Fibroblast of lung (primary cell): ENCODE measurements at regions not wholly inside any gene's neighbourhood (a gene's known extent, or its start where the extent isn't known, plus 50 kb on each side); places are given as distances from the start of the nearest gene placed in this dataset.
A peak's percentile ranks its signal among the peaks of the same experiment; 100 is the strongest.

ENCODE experiments used
- DNase-seq, 2 donors: peaks; one replicate each; pipeline versions ENCODE4 v3.0.0 to v3.0.0-alpha.2; 2010; ENCODE audit warnings: low read depth in 2 of 2
- H2AFZ ChIP-seq: 2 replicates; pipeline ENCODE4 v1.5.1; 2012; ENCODE audit warnings: low read length, control low read depth, inconsistent platforms
- H3K27ac ChIP-seq: 2 replicates; pipeline ENCODE4 v1.5.1; 2011; ENCODE audit warnings: low read length, control low read depth; ENCODE audit not compliant: insufficient read depth
- H3K27me3 ChIP-seq: 2 replicates; pipeline ENCODE4 v1.5.1; 2011; ENCODE audit warnings: mild to moderate bottlenecking, low read length; ENCODE audit not compliant: control insufficient read depth, insufficient read depth
- H3K36me3 ChIP-seq: 2 replicates; pipeline ENCODE4 v1.5.1; 2011; ENCODE audit warnings: low read length; ENCODE audit not compliant: control insufficient read depth, insufficient read depth
- H3K4me1 ChIP-seq: 2 replicates; pipeline ENCODE4 v1.5.1; 2011; ENCODE audit warnings: low read length; ENCODE audit not compliant: control insufficient read depth, insufficient read depth; ENCODE audit errors: extremely low read depth
- H3K4me2 ChIP-seq: 2 replicates; pipeline ENCODE4 v1.5.1; 2011; ENCODE audit warnings: low read length, control low read depth; ENCODE audit not compliant: insufficient read depth; ENCODE audit errors: extremely low read depth
- H3K4me3 ChIP-seq, 4 experiments: fragments of 200-600 bp in 1 of 4; sonication (generic) in 1 of 4; replicated peaks in 1 of 4; 2 replicates each; pipeline ENCODE4 v1.5.1; 2011 to 2016; ENCODE audit warnings: low read length in 4 of 4, low read depth in 3 of 4, mild to moderate bottlenecking in 3 of 4, control low read depth in 2 of 4, inconsistent platforms in 1 of 4, mixed read lengths in 1 of 4; ENCODE audit not compliant: insufficient read depth in 1 of 4; ENCODE audit errors: control extremely low read depth in 1 of 4
- H3K79me2 ChIP-seq: 2 replicates; pipeline ENCODE4 v1.5.1; 2012; ENCODE audit warnings: mild to moderate bottlenecking, low read length, inconsistent platforms; ENCODE audit not compliant: control insufficient read depth, insufficient read depth
- H3K9ac ChIP-seq: 2 replicates; pipeline ENCODE4 v1.5.1; 2011; ENCODE audit warnings: mild to moderate bottlenecking, low read length, control low read depth; ENCODE audit not compliant: insufficient read depth
- H3K9me3 ChIP-seq: 2 replicates; pipeline ENCODE4 v1.5.1; 2012; ENCODE audit warnings: low read depth, low read length; ENCODE audit not compliant: control insufficient read depth, insufficient read depth
- H4K20me1 ChIP-seq: 2 replicates; pipeline ENCODE4 v1.5.1; 2011; ENCODE audit warnings: low read length; ENCODE audit not compliant: control insufficient read depth, insufficient read depth; ENCODE audit errors: extremely low read depth
- EZH2 ChIP-seq: IDR thresholded peaks from 2 replicates; pipeline ENCODE4 v1.5.1; 2012; ENCODE audit warnings: low read length, control low read depth, mild to moderate bottlenecking; ENCODE audit errors: missing control alignments
- TF ChIP-seq, protein P1 (sequence below), 2 donors: IDR thresholded peaks in 1 of 2; conservative IDR thresholded peaks in 1 of 2; 1 replicate in 1 of 2; 2 replicates in 1 of 2; pipeline ENCODE4 v1.5.1; 2011 to 2012; ENCODE audit warnings: low read length in 2 of 2, control low read depth in 1 of 2, inconsistent platforms in 1 of 2, low read depth in 1 of 2, mild to moderate bottlenecking in 1 of 2

DNA sequence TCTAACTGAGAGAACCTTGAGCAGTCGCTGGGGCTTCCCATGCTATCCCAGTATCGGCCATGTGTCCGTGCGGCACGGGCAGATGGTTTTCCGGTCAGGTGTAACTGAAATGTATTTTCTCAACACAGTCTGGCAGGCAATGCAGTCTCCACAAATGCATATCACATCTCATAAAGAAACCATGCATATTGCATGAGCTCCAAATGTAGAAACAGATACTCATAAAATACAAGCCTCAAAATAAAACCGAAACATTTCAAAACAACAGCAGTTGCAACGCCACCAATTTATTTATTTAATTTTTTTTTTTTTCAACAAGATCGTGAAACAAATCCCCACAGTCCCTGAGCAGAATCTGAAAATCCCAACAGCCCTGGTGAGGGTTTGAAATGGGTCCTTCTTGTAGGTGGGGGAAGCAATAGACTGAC, 299.4 kb downstream of the LPIN1 start:
- no peak overlapping the region for H2AFZ ChIP-seq
- no peak for DNase-seq
- no peak for TF ChIP-seq EZH2
- TF ChIP-seq, protein P1, sequence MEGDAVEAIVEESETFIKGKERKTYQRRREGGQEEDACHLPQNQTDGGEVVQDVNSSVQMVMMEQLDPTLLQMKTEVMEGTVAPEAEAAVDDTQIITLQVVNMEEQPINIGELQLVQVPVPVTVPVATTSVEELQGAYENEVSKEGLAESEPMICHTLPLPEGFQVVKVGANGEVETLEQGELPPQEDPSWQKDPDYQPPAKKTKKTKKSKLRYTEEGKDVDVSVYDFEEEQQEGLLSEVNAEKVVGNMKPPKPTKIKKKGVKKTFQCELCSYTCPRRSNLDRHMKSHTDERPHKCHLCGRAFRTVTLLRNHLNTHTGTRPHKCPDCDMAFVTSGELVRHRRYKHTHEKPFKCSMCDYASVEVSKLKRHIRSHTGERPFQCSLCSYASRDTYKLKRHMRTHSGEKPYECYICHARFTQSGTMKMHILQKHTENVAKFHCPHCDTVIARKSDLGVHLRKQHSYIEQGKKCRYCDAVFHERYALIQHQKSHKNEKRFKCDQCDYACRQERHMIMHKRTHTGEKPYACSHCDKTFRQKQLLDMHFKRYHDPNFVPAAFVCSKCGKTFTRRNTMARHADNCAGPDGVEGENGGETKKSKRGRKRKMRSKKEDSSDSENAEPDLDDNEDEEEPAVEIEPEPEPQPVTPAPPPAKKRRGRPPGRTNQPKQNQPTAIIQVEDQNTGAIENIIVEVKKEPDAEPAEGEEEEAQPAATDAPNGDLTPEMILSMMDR (conservative IDR thresholded peaks at IDR 0.05 in 1 of 2, IDR thresholded peaks at IDR 0.05 in 1 of 2; ENCODE audit: low read depth in 1 of 2, low read length in 2 of 2), result no peak
- no peaks in the 10 kb centered on the region for H3K79me2 ChIP-seq
- no peak overlapping the region for H3K4me3 ChIP-seq
- no peaks in the 10 kb centered on the region for H3K36me3 ChIP-seq
- H3K9ac ChIP-seq, result no peak overlapping the region
- peaks cover 9% of the 10 kb centered on the region for H3K4me1 ChIP-seq
- H3K27ac ChIP-seq, result no peak overlapping the region
- H3K4me2 ChIP-seq, result no peak overlapping the region
- no peaks in the 10 kb centered on the region for H3K9me3 ChIP-seq
- H3K27me3 ChIP-seq, result no peaks in the 10 kb centered on the region
- H4K20me1 ChIP-seq, result no peaks in the 10 kb centered on the region

DNA sequence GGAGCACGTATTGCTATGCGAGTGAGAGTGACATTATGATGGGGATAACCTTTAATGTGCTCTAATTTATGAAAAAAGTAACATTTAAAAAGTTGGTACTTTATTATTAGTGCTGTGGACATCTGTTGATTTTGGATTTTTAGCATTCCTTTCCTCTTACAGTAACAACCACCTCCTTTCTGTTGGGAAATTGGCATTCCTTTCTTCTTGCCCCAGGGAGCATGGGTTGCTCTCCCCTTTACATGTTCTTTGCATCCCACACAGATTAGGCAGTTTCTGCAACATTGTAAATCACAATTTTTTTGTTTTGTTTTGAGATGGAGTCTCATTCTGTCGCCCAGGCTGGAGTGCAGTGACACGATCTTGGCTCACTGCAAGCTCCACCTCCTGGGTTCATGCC, 300.2 kb downstream of the LPIN1 start:
- H3K27me3 ChIP-seq, result no peaks in the 10 kb centered on the region
- DNase-seq, result peak; percentile 28 to 65
- TF ChIP-seq, protein P1 (conservative IDR thresholded peaks at IDR 0.05 in 1 of 2, IDR thresholded peaks at IDR 0.05 in 1 of 2; ENCODE audit: low read depth in 1 of 2, low read length in 2 of 2), result no peak

DNA sequence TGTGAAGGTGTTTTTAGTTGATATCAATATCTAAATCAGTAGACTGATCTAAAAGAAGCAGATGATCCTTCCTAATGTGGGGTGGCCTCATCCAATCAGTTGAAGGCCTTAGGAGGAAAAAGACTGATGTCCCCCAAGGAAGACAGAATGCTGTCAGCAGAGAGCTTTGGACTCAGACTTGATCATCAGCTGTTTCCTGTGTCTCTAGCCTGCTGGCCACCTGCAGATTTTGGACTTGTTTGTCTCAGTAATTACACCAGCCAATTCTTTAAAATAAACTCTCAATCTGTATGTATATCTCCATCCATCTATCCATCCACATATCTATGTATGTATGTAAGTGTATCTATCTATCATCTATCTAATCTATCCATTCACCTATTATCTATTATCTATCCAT, 301.3 kb downstream of the LPIN1 start:
- no peak for DNase-seq
- Histone ChIP-seq H3K79me2 (no peaks in the 10 kb centered on the region), H3K4me2 (no peak overlapping the region), H3K9me3 (no peaks in the 10 kb centered on the region), H3K4me3 (no peak overlapping the region), H4K20me1 (no peaks in the 10 kb centered on the region), H3K36me3 (no peaks in the 10 kb centered on the region), H2AFZ (no peak overlapping the region), H3K9ac (no peak overlapping the region), H3K27me3 (no peaks in the 10 kb centered on the region), H3K4me1 (peaks cover 9% of the 10 kb centered on the region), H3K27ac (no peak overlapping the region)
- no peak for TF ChIP-seq EZH2
- TF ChIP-seq, protein P1 (conservative IDR thresholded peaks at IDR 0.05 in 1 of 2, IDR thresholded peaks at IDR 0.05 in 1 of 2; ENCODE audit: low read depth in 1 of 2, low read length in 2 of 2), result no peak

More for the DNA sequence above, 300.2 kb downstream of the LPIN1 start:
- Histone ChIP-seq H4K20me1 (no peaks in the 10 kb centered on the region), H3K79me2 (no peaks in the 10 kb centered on the region), H3K36me3 (no peaks in the 10 kb centered on the region), H3K4me1 (peaks cover 9% of the 10 kb centered on the region), H3K4me2 (peak overlapping the region; percentile 41), H2AFZ (no peak overlapping the region), H3K27ac (no peak overlapping the region), H3K4me3 (no peak overlapping the region), H3K9me3 (no peaks in the 10 kb centered on the region), H3K9ac (no peak overlapping the region)
